ENCODE measurements at regions not wholly inside any gene's neighbourhood (a gene's known extent, or its start where the extent isn't known, plus 50 kb on each side); places are given as distances from the start of the nearest gene placed in this dataset.

- TF ChIP-seq CTCF (IDR thresholded peaks at IDR 0.05) (no peak), POLR2A (IDR thresholded peaks at IDR 0.05) (no peak)
These were observed 325.8 kb upstream of the MGMT start for GRCh38 chr10:129140921-129141885.
